ENCODE measurements at regions not wholly inside any gene's neighbourhood (a gene's known extent, or its start where the extent isn't known, plus 50 kb on each side); places are given as distances from the start of the nearest gene placed in this dataset.

DNA sequence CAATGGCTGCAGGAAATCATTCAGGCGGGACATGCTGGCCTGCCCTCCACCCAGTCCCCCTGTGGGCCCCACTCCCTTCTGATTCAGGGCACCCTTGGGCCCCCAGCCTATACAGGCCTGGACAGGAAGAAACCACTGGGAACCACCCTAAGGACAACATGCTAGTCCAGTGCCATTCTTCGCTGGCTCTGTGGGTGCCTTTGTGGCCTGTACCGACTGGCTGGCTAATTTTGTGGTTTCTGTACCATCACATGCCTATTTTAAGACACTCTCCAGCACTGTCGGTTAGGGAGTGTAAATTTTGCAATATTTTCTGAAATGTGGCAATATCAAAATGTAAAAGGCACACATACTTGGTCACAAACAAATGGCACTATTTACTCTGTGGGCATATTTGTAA lies 61.4 kb upstream of the POLG start:
- TF ChIP-seq SIN3A (IDR thresholded peaks at IDR 0.05; ENCODE audit: borderline replicate concordance, insufficient read depth, low read length) (no peak), POLR2AphosphoS5 (IDR thresholded peaks at IDR 0.05; ENCODE audit: low read depth, low read length) (no peak), REST (IDR thresholded peaks at IDR 0.05; ENCODE audit: insufficient read depth in 1 of 2, low read depth in 2 of 2, low read length in 2 of 2) (no peak)

Measured in PFSK-1 (cell line).